Endothelial cell of umbilical vein (primary cell): ENCODE measurements at regions not wholly inside any gene's neighbourhood (a gene's known extent, or its start where the extent isn't known, plus 50 kb on each side); places are given as distances from the start of the nearest gene placed in this dataset.

Experiments used
- CTCF ChIP-seq, 2 donors: IDR thresholded peaks; 1 replicate in 1 of 2; 2 replicates in 1 of 2; pipeline ENCODE4 v1.5.1; 2011; ENCODE audit warnings: low read length in 2 of 2, mild to moderate bottlenecking in 2 of 2, moderate library complexity in 2 of 2, control low read depth in 1 of 2, inconsistent platforms in 1 of 2, low read depth in 1 of 2; ENCODE audit not compliant: insufficient read depth in 1 of 2; ENCODE audit errors: extremely low read depth in 1 of 2
- MAX ChIP-seq: IDR thresholded peaks from 2 replicates; pipeline ENCODE4 v1.6.1; 2011; ENCODE audit not compliant: insufficient read depth, insufficient read length
- MYC ChIP-seq: IDR thresholded peaks from one replicate; pipeline ENCODE4 v1.6.1; 2011; ENCODE audit warnings: mild to moderate bottlenecking, low read depth, low read length
- POLR2AphosphoS5 ChIP-seq: IDR thresholded peaks from 2 replicates; pipeline ENCODE4 v1.6.1; 2012; ENCODE audit warnings: low read depth, mild to moderate bottlenecking, control low read depth, low read length, moderate library complexity; ENCODE audit not compliant: insufficient read depth

- TF ChIP-seq CTCF (IDR thresholded peaks at IDR 0.05; ENCODE audit: extremely low read depth in 1 of 2, insufficient read depth in 1 of 2, low read depth in 1 of 2, low read length in 2 of 2): no peak
- no peak for TF ChIP-seq MYC
- no peak for TF ChIP-seq MAX
- no peak for TF ChIP-seq POLR2AphosphoS5
Observed at GRCh38 chr18:44465381-44465841, 215.3 kb upstream of the SETBP1 start.
